ENCODE measurements at regions not wholly inside any gene's neighbourhood (a gene's known extent, or its start where the extent isn't known, plus 50 kb on each side); places are given as distances from the start of the nearest gene placed in this dataset.

- no peak for DNase-seq
Observed at GRCh38 chr5:158644301-158644700, 455.4 kb downstream of the EBF1 start.

- DNase-seq, result no peak
Observed at GRCh38 chr5:158643840-158644239, 455.9 kb downstream of the EBF1 start.

- DNase-seq, result no peak
Observed at GRCh38 chr5:158642879-158643278, 456.8 kb downstream of the EBF1 start.

GRCh38 chr5:158641016-158641415 is 458.7 kb downstream of the EBF1 start:
- DNase-seq, result no peak

GRCh38 chr5:158640593-158640980 is 459.1 kb downstream of the EBF1 start:
- peak; percentile 62 for DNase-seq

GRCh38 chr5:158639881-158640592 is 459.7 kb downstream of the EBF1 start:
- DNase-seq, result peak; percentile 52

- DNase-seq, result no peak
Observed at GRCh38 chr5:158638396-158638795, 461.3 kb downstream of the EBF1 start.

GRCh38 chr5:158637039-158637438 is 462.7 kb downstream of the EBF1 start:
- DNase-seq, result no peak

GRCh38 chr5:158635565-158635964 is 464.2 kb downstream of the EBF1 start:
- no peak for DNase-seq

GRCh38 chr5:158634714-158635113 is 465.0 kb downstream of the EBF1 start:
- no peak for DNase-seq

GRCh38 chr5:158629591-158630312 is 470.0 kb downstream of the EBF1 start:
- no peak for DNase-seq

- DNase-seq, result no peak
Observed at GRCh38 chr5:158626718-158627117, 473.0 kb downstream of the EBF1 start.

- DNase-seq, result no peak
Observed at GRCh38 chr5:158623971-158624370, 475.7 kb downstream of the EBF1 start.

GRCh38 chr5:158621391-158621790 is 478.3 kb downstream of the EBF1 start:
- DNase-seq, result no peak

- no peak for DNase-seq
Observed at GRCh38 chr5:158619083-158619788, 480.5 kb downstream of the EBF1 start.

- no peak for DNase-seq
Observed at GRCh38 chr5:158618256-158618655, 481.5 kb downstream of the EBF1 start.

- no peak for DNase-seq
Observed at GRCh38 chr5:158616707-158617106, 483.0 kb downstream of the EBF1 start.

GRCh38 chr5:158614951-158615350 is 484.8 kb downstream of the EBF1 start:
- no peak for DNase-seq

GRCh38 chr5:158611581-158611980 is 488.1 kb downstream of the EBF1 start:
- DNase-seq, result no peak

- no peak for DNase-seq
Observed at GRCh38 chr5:158610051-158610415, 489.7 kb downstream of the EBF1 start.

GRCh38 chr5:158609333-158610050 is 490.2 kb downstream of the EBF1 start:
- no peak for DNase-seq

GRCh38 chr5:158607088-158607487 is 492.6 kb downstream of the EBF1 start:
- no peak for DNase-seq

GRCh38 chr5:158606233-158606632 is 493.5 kb downstream of the EBF1 start:
- DNase-seq, result peak; percentile 28

Data from suppressor macrophage treated with lipopolysaccharide for 4 hours (primary cell).